Neural progenitor cell (in vitro differentiated cells): ENCODE measurements at regions not wholly inside any gene's neighbourhood (a gene's known extent, or its start where the extent isn't known, plus 50 kb on each side); places are given as distances from the start of the nearest gene placed in this dataset.

Experiments
- EZH2phosphoT487 ChIP-seq: fragments of 200-600 bp; sonication (generic); IDR thresholded peaks from 2 replicates; pipeline ENCODE4 v1.6.1; 2017; ENCODE audit warnings: antibody characterized with exemption
- TF ChIP-seq, protein P1 (sequence below): fragments of 200-600 bp; sonication (generic); IDR thresholded peaks from 2 replicates; pipeline ENCODE4 v1.5.1; 2017; ENCODE audit warnings: antibody characterized with exemption, mild to moderate bottlenecking

DNA sequence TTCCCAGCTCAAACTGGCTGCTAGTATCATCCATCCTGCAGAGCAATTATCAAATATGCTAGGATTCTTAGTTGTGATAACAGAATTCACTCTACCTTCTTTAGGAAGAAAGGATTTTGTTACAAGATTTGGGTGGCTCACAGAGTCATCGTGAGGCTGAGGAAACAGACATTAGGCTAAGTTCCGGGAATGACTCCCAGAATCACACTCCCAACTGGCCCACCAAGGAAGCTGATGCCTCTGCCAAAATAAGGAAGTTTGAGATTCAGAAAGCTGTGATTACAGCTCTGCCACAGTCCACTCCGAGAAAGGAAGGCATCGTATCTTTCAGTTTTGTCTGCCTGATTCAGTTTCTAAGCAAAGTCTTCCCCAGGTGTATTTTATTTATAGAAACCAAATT lies 50.6 kb upstream of the LYPLAL1 start:
- TF ChIP-seq, protein P1, sequence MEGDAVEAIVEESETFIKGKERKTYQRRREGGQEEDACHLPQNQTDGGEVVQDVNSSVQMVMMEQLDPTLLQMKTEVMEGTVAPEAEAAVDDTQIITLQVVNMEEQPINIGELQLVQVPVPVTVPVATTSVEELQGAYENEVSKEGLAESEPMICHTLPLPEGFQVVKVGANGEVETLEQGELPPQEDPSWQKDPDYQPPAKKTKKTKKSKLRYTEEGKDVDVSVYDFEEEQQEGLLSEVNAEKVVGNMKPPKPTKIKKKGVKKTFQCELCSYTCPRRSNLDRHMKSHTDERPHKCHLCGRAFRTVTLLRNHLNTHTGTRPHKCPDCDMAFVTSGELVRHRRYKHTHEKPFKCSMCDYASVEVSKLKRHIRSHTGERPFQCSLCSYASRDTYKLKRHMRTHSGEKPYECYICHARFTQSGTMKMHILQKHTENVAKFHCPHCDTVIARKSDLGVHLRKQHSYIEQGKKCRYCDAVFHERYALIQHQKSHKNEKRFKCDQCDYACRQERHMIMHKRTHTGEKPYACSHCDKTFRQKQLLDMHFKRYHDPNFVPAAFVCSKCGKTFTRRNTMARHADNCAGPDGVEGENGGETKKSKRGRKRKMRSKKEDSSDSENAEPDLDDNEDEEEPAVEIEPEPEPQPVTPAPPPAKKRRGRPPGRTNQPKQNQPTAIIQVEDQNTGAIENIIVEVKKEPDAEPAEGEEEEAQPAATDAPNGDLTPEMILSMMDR, result no peak
- TF ChIP-seq EZH2phosphoT487, result no peak
